Testis (tissue), 2 donors: ENCODE measurements at regions not wholly inside any gene's neighbourhood (a gene's known extent, or its start where the extent isn't known, plus 50 kb on each side); places are given as distances from the start of the nearest gene placed in this dataset.

Experiments used
- DNase-seq: peaks from one replicate; pipeline ENCODE4 v3.0.0-alpha.2; 2019
- H3K27ac ChIP-seq, 2 donors: fragments of 200-600 bp; sonication (generic); one replicate each; pipeline ENCODE4 v1.5.1; 2019
- H3K27me3 ChIP-seq: fragments of 200-600 bp; sonication (generic); one replicate; pipeline ENCODE4 v1.5.1; 2019
- H3K36me3 ChIP-seq: fragments of 200-600 bp; sonication (generic); one replicate; pipeline ENCODE4 v1.5.1; 2017; ENCODE audit warnings: low read depth; ENCODE audit errors: missing control alignments
- H3K4me1 ChIP-seq: fragments of 200-600 bp; sonication (generic); one replicate; pipeline ENCODE4 v1.5.1; 2019
- H3K4me3 ChIP-seq, 2 donors: fragments of 200-600 bp; sonication (generic); one replicate each; pipeline ENCODE4 v1.5.1; 2017 to 2019
- H3K9me3 ChIP-seq: fragments of 200-600 bp; sonication (generic); one replicate; pipeline ENCODE4 v1.5.1; 2017
- POLR2A ChIP-seq: fragments of 450-650 bp; IDR thresholded peaks from one replicate; pipeline ENCODE4 v1.6.1; 2017; ENCODE audit warnings: antibody characterized with exemption, mild to moderate bottlenecking, moderate library complexity
- WGBS, 2 donors: methylation state at CpG; one replicate each; pipeline ENCODE4 v1.1.5; 2018; 5-methylcytosine and 5-hydroxymethylcytosine counted together
- intact Hi-C: fragments of 100-400 bp; cut with DNase I; formaldehyde crosslinking; loops from one replicate; pipeline ENCODE4 v1.15.1; 2023; ENCODE audit warnings: low total_unique reads
- TF ChIP-seq, protein P1 (sequence below), 3 experiments: fragments of 450-650 bp in 2 of 3; fragments of 200-600 bp in 1 of 3; sonication (generic) in 1 of 3; IDR thresholded peaks; one replicate each; pipeline ENCODE4 v1.5.1; 2016 to 2019; ENCODE audit warnings: antibody characterized with exemption in 3 of 3, mild to moderate bottlenecking in 2 of 3, moderate library complexity in 1 of 3

DNA sequence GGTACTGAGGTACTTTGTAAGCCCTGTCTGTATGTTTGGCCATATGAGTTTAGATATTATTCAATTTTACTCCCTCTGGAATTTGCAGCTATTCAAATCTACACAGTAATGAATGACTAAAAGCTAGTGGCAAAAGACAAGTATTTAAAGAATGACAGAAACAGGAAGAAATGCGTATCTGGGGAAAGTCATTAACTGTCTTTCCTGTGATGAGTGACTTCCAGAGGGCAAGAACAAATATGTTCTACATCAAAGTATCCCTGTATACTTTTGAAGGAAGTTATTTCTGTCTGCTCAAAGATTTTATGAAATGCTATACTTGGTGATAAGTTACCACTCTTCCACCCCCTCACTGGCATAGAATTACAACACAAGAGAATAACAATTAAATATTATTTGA, 489.3 kb upstream of the SOX9 start:
- intact Hi-C loops, result no loop called here
- H3K4me3 ChIP-seq, result no peak overlapping the region
- 56 to 57% methylated on average over 1 of the region's 1 CpG for WGBS, 2 donors

DNA sequence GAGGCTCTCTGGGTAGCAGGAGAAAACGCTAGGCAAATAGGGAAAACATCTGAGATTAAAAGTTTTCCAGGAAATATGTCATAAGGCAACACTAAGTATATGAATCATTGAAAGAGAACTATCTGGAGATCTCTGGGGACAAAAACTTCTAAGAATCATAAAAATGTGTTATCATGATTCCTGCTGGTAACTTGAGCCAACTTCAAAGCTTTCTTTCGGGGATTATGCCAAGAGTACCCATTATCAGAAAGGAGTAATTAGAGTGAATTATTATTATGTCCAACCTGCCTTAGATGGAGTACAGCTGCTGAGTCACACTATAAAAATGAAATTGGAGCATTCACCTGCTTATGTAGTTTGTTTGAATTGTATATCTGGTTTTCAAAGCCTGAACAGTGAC, 488.5 kb upstream of the SOX9 start:
- no peaks in the 10 kb centered on the region for H3K27me3 ChIP-seq
- no peak overlapping the region for H3K27ac ChIP-seq
- WGBS, 2 donors, result 36 to 38% methylated on average over 2 of the region's 2 CpGs
- intact Hi-C loops, result no loop called here
- H3K9me3 ChIP-seq, result no peaks in the 10 kb centered on the region
- no peak for DNase-seq
- TF ChIP-seq POLR2A, result no peak
- TF ChIP-seq, protein P1, sequence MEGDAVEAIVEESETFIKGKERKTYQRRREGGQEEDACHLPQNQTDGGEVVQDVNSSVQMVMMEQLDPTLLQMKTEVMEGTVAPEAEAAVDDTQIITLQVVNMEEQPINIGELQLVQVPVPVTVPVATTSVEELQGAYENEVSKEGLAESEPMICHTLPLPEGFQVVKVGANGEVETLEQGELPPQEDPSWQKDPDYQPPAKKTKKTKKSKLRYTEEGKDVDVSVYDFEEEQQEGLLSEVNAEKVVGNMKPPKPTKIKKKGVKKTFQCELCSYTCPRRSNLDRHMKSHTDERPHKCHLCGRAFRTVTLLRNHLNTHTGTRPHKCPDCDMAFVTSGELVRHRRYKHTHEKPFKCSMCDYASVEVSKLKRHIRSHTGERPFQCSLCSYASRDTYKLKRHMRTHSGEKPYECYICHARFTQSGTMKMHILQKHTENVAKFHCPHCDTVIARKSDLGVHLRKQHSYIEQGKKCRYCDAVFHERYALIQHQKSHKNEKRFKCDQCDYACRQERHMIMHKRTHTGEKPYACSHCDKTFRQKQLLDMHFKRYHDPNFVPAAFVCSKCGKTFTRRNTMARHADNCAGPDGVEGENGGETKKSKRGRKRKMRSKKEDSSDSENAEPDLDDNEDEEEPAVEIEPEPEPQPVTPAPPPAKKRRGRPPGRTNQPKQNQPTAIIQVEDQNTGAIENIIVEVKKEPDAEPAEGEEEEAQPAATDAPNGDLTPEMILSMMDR (IDR thresholded peaks at IDR 0.05), result no peak
- H3K4me3 ChIP-seq, result no peak overlapping the region
- no peaks in the 10 kb centered on the region for H3K36me3 ChIP-seq
- no peaks in the 10 kb centered on the region for H3K4me1 ChIP-seq

More for the DNA sequence above, 489.3 kb upstream of the SOX9 start:
- no peaks in the 10 kb centered on the region for H3K36me3 ChIP-seq
- H3K27me3 ChIP-seq, result no peaks in the 10 kb centered on the region
- TF ChIP-seq, protein P1 (IDR thresholded peaks at IDR 0.05), result no peak
- TF ChIP-seq POLR2A, result no peak
- H3K4me1 ChIP-seq, result no peaks in the 10 kb centered on the region
- no peak for DNase-seq
- H3K9me3 ChIP-seq, result no peaks in the 10 kb centered on the region
- H3K27ac ChIP-seq, result no peak overlapping the region

DNA sequence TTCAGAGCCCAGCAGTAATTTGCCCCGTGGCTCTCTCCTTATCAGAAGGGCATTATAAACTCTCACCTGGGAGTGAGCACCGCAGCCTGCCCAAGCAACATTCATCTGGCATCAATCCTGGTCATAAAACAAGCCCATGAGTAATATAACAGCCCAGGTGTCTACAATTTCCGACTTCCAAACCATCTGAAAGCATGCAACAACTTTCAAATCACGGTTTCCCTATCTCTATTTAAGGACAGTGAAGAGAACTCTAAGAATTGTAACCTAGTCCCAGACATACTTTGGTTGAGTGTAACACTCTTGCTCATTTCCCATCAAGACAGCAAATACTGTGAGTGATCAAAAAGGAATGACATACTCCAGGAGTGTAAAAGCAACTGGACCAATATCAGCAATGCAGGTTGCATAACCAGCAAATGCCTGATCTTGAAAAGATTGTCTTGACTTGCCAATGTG, 487.4 kb upstream of the SOX9 start:
- no peak overlapping the region for H3K27ac ChIP-seq
- H3K4me3 ChIP-seq, result no peak overlapping the region
- no peaks in the 10 kb centered on the region for H3K36me3 ChIP-seq
- H3K27me3 ChIP-seq, result no peaks in the 10 kb centered on the region
- no peak for DNase-seq
- TF ChIP-seq, protein P1 (IDR thresholded peaks at IDR 0.05), result no peak
- TF ChIP-seq POLR2A, result no peak
- H3K9me3 ChIP-seq, result no peaks in the 10 kb centered on the region
- 55 to 60% methylated on average over 4 of the region's 4 CpGs for WGBS, 2 donors
- intact Hi-C loops, result no loop called here
- no peaks in the 10 kb centered on the region for H3K4me1 ChIP-seq

DNA sequence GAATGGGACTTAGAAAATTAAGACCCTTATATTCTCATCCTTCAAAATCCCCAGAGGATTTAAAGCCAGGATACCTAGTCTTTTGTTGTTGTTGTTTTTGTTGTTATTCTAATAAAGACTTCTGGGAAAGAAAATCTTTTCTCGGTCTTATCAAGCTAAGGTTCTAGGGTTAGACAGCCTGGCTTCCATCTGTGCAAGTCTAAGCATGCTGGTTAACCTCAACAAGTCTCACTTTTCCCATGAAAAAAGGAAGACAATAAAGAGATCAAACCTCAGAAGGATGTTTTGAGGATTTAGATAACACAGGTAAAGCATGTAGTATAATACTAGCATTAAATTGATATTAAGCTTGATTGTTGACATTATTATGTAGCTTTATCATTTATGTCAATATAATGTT, 486.4 kb upstream of the SOX9 start:
- WGBS, 2 donors, result 66 to 76% methylated on average over 1 of the region's 1 CpG
- intact Hi-C loops, result no loop called here
- Histone ChIP-seq H3K9me3 (no peaks in the 10 kb centered on the region), H3K4me1 (no peaks in the 10 kb centered on the region), H3K27me3 (no peaks in the 10 kb centered on the region), H3K4me3 (no peak overlapping the region), H3K36me3 (no peaks in the 10 kb centered on the region), H3K27ac (no peak overlapping the region)
- no peak for TF ChIP-seq POLR2A
- TF ChIP-seq, protein P1 (IDR thresholded peaks at IDR 0.05), result no peak
- no peak for DNase-seq

DNA sequence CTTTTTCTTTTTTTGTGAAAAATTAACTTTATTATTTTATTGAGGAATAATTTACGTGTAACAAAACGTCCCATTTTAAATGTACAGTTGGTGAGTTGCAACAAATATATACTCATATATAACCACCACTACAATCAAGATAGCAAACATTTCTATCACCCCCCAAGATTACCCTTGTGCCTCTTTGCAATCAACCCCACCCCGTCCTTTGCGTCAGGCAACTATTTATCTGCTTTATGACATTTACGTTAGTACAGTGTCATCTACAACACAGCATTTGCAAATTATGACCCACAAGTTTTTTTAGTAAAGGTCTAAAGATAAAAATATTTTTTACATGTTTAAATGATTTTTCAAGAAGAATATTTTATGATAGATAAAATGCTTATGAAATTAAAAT, 485.6 kb upstream of the SOX9 start:
- no peaks in the 10 kb centered on the region for H3K9me3 ChIP-seq
- no peak overlapping the region for H3K4me3 ChIP-seq
- no peaks in the 10 kb centered on the region for H3K36me3 ChIP-seq
- intact Hi-C loops, result no loop called here
- WGBS, 2 donors, result 89 to 91% methylated on average over 5 of the region's 5 CpGs
- TF ChIP-seq, protein P1 (IDR thresholded peaks at IDR 0.05), result no peak
- no peak for TF ChIP-seq POLR2A
- H3K4me1 ChIP-seq, result no peaks in the 10 kb centered on the region
- H3K27me3 ChIP-seq, result no peaks in the 10 kb centered on the region
- no peak for DNase-seq
- H3K27ac ChIP-seq, result no peak overlapping the region
